GM18511 (cell line): ENCODE measurements at regions not wholly inside any gene's neighbourhood (a gene's known extent, or its start where the extent isn't known, plus 50 kb on each side); places are given as distances from the start of the nearest gene placed in this dataset.

ENCODE experiments used
- ATAC-seq: cut with Tn5 transposase; IDR thresholded peaks from one replicate; pipeline ENCODE4 v1.9.1; 2021; ENCODE audit warnings: mild to moderate bottlenecking, moderate library complexity; ENCODE audit not compliant: unreplicated experiment

DNA sequence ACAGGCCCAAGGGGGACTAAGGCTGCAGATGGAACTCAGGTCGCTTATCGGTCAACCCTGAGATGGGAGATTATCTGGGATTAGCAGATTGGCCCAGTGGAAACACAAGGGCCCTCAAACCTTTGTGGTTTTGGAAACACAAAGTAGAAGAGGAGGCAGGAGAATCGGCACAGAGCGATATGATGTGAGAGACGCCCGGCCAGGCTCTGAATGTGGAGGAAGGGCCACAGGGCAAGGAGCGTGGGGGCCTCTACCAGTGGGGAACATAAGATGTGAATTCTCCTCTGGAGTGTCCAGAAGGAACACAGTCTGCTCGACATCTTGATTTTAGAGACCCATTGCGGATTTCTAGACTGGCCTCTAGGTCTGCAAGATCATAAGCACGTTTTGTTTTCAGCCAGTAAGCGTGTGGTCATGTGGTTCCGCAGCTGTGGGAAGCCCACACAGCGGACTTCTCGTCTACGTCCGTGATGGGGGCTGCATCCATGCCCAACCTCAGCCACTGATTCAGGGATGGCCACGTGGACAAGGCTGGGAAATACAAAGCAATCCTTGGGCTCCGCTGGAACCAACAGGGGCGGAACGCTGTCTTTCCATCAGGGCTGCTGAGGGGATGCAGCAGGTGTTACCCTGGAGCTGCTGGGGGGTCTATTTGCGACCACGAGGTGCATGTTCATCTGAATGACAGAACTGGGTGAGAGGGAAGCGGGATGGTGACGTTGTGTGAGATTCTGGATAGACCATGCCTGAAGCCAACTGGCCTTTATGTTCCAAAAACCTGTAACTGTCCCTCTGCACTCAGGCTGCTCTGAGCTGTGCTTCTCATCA is 127.6 kb upstream of the PMEPA1 start:
- no peak for ATAC-seq

- ATAC-seq: no peak
These were observed 126.0 kb upstream of the PMEPA1 start for GRCh38 chr20:57835588-57836455.

GRCh38 chr20:57835074-57835452 is 125.2 kb upstream of the PMEPA1 start:
- no peak for ATAC-seq

GRCh38 chr20:57834306-57835073 is 124.7 kb upstream of the PMEPA1 start:
- ATAC-seq: no peak

DNA sequence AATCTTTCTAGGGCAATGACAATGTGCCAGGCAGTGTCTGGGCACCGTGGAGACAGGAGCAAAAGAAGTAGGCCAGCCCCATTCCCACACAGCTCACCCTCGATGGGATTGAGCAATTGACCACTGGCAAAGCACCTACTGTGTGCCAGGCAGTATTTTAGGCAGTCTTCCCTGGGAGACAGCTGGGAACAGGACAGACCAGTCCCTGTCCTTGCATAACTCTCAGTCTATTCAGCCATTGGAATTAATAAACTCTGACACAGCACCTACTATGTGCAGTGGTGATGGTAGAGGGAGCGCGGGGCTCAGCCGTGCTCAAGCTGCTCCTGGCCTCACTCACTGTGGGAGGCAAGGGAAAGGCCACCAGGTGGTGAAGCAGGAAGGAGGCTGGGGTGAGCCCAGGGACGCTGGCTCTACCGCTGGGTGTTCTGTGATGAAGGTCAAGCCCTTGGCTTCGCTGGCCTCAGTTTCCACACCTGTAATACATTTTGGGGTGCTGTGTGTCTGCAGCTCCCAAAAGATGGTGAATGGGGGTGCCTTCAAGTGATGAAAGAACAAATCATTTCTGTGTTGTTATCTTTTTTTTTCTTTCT is 122.3 kb upstream of the PMEPA1 start:
- ATAC-seq: no peak

DNA sequence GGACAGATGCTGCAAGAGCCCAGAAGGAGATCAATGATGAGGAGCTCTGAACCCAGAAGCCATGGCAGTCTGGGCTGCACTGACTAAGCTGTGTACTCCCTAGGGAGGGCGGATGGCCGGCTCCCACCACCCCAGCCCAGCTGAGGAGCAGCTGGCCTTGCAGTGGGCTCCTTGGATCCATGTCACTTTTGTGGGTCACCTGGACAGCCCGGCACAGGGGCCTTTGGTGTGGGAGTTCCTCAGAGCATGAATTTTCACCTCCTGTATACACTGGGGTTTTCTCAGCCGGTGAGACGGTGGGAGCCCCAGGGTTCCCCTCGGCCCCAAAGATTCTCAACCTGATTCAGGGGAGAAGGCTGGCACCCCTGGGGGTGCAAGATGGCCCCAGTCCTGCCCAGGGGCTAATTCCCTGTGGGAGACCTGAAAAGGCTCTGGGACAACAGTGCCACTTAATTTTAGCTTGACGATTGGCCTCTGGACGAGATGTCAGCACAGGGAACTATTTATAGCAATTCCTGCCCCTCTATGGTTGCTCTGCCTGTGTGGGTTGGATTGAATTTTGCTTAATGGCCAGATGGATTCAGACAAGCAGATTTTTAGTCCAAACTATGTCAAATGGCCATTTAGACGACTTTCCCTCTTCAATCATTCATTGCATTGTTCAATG is 121.6 kb upstream of the PMEPA1 start:
- no peak for ATAC-seq

DNA sequence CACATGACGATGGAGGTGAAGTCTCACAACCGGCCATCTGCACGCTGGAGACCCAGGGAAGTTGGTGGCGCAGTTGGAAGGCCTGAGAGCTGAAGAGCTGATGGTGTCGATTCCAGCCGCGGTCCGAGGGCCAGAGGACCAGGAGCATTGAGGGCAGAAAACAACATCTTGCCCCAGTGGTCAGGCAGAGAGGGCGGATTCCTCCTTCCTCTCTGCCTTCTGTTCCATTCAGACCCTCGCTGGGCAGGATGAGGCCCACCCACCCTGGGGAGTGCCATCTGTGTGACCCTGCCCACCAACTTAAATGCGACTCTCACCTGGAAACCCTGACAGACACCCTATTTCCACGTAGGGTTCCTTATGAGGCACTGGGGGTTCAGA is 120.7 kb upstream of the PMEPA1 start:
- no peak for ATAC-seq

DNA sequence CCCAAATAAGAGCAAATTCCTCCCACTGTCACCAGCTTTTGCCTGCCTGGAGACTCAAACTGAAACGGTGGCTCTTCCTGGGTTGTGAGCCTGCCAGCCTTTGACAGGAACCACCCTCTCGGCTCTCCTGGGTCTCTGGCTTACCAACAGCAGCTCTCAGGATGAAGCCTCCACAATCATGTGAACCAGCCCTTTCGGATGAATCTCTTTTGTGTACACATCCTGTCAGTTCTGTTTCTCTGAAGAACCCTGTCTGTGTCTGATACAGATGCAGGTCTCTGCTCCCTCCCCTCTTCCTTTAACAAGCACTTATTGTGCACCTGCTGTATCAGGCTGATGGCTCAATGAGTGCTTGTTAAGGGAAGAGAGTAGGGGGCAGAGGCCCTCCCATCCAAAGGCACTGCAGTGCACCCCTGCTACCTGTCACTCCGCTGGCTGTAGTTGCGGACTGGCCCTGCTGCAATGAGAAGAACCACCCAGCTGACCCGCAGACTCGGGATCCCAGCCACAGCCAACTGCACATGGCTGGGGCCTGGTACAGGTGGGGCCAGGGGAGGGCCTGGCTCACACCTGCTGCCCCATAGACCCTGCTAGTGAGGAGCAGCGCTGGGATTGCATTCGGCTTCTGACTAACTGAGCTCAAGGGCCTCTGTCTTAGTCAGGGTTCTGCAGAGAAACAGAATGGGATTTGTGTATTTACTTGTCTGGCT is 120.1 kb upstream of the PMEPA1 start:
- ATAC-seq: no peak

DNA sequence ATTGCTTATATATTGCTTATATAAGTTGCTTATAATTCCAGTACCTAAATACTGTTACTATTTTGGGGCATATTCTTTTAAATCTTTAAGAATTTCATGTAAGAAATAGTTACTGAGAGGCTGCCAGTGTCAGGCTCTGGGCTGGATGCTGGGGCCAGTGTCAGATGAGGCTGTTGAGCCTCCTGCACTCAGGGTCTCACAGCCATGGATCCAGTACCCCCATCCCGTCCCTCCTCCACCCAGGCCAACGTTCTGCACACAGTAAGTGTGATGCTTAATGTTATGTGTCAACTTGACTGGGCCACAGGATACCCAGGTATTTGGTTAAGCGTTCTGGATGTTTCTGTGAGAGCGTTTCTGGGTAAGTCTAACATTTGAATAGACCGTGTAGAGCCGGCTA is 119.5 kb upstream of the PMEPA1 start:
- no peak for ATAC-seq

GRCh38 chr20:57828696-57829095 is 118.9 kb upstream of the PMEPA1 start:
- no peak for ATAC-seq

DNA sequence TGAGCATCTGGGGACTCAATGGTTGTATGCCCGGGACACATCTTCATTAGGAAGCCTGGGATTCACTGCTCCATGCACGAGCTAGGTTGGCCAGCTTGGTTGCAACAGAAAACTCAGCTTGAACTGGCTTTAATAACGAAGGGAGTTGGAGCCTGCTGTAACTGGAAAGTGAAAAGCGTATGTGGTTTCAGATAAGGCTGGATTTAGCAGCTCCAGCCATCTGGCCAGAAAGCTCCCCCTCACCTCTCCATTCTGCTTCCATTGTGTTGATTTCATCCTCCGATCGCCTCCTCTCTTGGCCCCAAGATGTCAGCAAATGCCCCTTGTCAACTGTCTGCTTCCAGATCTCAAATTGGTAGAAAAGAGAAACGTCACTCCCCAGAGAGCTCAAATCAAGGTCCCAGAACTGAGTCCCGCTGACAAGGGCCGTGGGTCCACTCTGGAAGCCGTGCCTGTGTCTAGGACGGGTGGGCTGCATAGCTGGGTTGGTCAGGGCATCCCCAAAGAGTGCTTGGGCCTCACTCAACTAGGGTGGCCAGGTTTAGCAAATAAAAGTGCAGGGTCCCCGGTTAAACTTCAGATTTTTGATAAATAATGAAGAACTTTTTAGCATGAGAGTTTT is 117.0 kb upstream of the PMEPA1 start:
- ATAC-seq: no peak

DNA sequence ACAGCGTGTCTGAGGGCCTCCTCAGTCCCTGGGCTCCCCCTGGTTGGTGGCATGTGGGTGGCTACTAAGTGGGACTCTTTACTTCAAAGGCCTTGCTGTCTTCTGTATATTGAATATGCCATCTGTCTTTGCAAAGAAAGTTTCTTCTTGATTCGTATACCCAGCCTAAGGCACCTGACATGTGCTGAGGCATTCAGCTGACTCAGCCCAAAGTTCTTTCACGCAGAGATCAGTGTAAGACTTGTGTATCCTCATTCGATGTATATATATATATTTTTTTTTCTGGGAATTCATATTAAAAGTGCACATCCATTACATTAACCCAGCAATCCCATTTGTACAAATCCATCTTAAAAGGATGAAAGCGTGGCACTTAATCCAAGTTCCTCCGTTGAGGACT is 115.1 kb upstream of the PMEPA1 start:
- ATAC-seq: no peak

DNA sequence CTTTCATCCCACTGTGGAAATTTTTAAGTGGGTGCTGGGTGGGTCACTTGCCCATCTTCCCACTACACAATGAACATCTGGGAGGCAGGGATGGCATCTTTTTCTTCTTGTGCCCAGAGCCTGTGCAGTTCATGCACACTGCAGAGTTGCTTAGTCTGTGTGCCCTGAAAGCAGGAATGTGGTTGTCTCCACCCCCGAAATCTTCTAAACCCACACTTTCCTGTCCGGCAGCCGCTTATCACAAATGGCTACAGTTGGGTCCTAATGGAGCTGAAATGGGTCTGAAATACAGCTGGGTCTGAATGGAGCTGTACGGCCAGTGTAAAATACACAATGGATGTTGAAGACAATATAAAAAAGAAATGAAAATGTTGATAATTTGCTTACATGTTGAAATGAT is 112.1 kb upstream of the PMEPA1 start:
- no peak for ATAC-seq

GRCh38 chr20:57819691-57820380 is 110.0 kb upstream of the PMEPA1 start:
- no peak for ATAC-seq

DNA sequence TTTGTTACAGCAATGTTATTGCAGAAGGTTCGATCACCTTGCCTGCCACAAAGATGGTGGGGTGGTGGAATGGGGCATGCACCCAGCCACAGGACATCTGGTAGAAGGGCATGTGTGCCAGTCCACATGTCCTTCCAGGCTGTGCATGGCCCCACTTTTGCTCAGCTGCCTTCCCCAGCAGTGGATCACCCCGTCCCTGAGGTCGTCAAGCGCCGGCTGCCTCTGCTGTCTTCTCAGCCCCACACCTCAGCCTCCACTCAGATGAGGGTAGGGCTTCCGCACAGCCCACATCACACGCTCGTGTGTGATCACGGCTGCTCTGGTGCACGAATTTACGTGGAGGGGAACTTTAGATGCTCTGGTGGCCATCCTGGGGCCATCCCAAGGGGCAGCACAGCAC is 109.5 kb upstream of the PMEPA1 start:
- no peak for ATAC-seq

- ATAC-seq: no peak
These were observed 108.8 kb upstream of the PMEPA1 start for GRCh38 chr20:57818418-57819181.

DNA sequence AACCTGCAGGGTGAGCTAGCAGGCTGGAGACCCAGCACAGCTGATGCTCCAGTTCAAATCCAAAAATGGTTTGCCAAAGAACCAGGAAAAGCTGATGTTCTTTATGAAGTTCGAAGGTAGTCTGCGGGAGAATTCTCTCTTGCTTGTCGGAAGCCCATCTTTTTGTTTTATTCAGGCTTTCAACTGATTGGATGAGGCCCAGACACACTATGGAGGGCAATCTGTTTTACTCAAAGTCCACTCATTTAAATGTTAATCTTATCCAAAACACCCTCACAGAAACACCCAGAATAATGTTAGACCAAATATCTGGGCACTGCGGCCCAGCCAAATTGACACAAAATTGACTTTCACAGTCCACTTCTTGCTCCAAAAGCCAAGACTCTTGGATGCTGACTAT is 105.6 kb upstream of the PMEPA1 start:
- no peak for ATAC-seq

DNA sequence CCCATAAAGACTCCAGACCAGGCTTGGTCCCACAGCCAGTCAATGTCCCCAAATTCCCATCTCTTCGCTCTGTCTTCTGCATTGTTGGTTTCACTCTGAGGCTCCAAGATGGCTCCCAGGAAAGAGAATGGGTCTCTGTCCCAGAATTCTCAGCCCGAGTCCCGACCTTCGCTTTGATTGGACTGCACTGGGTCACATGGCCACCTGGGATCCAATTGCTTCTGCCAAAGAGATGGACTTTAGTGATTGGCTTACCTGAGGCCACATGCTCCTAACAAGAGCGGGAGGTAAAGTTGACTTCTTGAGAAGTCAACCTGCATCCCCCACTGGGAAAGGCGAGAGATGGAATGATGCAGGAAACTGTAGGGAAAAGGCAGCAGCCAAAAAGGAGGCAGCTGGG is 104.7 kb upstream of the PMEPA1 start:
- no peak for ATAC-seq
